ENCODE measurements at regions not wholly inside any gene's neighbourhood (a gene's known extent, or its start where the extent isn't known, plus 50 kb on each side); places are given as distances from the start of the nearest gene placed in this dataset.

DNA sequence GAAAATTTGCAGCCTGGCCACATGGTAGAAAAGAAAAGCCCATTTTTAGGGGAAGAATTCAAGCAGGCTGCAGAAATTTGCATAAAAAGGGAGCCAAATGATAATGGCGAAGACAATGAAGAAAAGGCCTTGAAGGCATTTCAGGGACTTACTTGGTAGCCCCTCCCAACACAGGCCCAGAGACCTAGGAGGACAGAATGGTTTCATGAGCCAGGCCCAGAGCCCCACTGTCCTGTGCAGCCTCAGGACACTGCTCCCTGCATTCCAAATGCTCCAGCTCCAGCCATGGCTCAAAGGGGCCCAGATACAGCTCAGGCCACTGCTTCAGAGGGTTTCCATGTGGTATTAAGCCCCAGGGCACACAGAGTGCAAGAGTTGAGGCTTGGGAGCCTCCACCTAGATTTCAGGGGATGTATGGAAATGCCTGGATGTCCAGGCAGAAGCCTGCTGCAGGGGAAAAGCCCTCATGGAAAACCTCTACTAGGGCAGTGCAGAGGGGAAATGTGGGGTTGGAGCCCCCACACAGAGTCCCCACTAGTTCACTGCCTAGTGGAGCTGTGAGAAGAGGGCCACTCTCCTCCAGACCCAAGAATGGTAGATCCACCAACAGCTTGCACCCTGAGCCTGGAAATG is 271.7 kb upstream of the KLF3 start:
- no peak overlapping the region for H4K5ac ChIP-seq (ENCODE audit: low read depth, low read length)
- ChIA-PET POLR2A (ENCODE audit: unreplicated experiment) (no interaction called here), CTCF (no interaction called here)
- no peaks in the 10 kb centered on the region for H4K20me1 ChIP-seq (ENCODE audit: insufficient read depth, low read length)
- H3K27ac ChIP-seq (ENCODE audit: insufficient read depth, low read length): no peak overlapping the region
- H3K56ac ChIP-seq (ENCODE audit: extremely low read depth, insufficient read depth, low read length): no peak overlapping the region
- ATAC-seq (ENCODE audit: low read depth) (no peak), DNase-seq (no peak)
- no peak overlapping the region for H3K4me3 ChIP-seq (ENCODE audit: insufficient read depth, low read depth, low read length)
- peaks cover 3% of the 10 kb centered on the region for H3K27me3 ChIP-seq (ENCODE audit: control insufficient read depth, insufficient read depth, low read length)
- TF ChIP-seq FOS (IDR thresholded peaks at IDR 0.05; ENCODE audit: low read depth, low read length) (no peak), RAD21 (IDR thresholded peaks at IDR 0.05; ENCODE audit: low read length) (no peak)
- no peak overlapping the region for H2AFZ ChIP-seq (replicated peaks; ENCODE audit: low read length, poor library complexity)
- intact Hi-C loops (cut with micrococcal nuclease) (no loop called here), in situ Hi-C loops (cut with MboI; ENCODE audit: low sequenced_read_pairs) (loop anchor here (25.0 kb wide), 1 partner anchor 95 kb away; no protein-coding TSS in a partner anchor), dilution Hi-C loops (cut with HindIII; ENCODE audit: low sequenced_read_pairs, unreplicated experiment) (no loop called here)
- H3K36me3 ChIP-seq (ENCODE audit: control insufficient read depth, insufficient read depth, low read length): no peaks in the 10 kb centered on the region
- no peak overlapping the region for H4K91ac ChIP-seq (ENCODE audit: insufficient read depth, low read depth, low read length)
- no peak overlapping the region for H2BK5ac ChIP-seq (ENCODE audit: low read depth, low read length, poor library complexity, severe bottlenecking)
- no peak overlapping the region for H2BK120ac ChIP-seq (ENCODE audit: low read depth, low read length)
- WGBS, 2 experiments (ENCODE audit: extremely low coverage in 2 of 2, insufficient read length in 1 of 2): no CpG with 5 or more reads among the region's 1 CpG
- H3K23ac ChIP-seq (ENCODE audit: low read depth, low read length): no peak overlapping the region
- H2AK5ac ChIP-seq (ENCODE audit: low read depth, low read length): no peak overlapping the region
- no peak overlapping the region for H2AK9ac ChIP-seq (replicated peaks; ENCODE audit: low read depth, low read length, poor library complexity)
- no peak overlapping the region for H3K18ac ChIP-seq (ENCODE audit: low read depth, low read length)
- no peaks in the 10 kb centered on the region for H3K4me1 ChIP-seq (ENCODE audit: control insufficient read depth, insufficient read depth, low read length)
- no peak overlapping the region for H4K8ac ChIP-seq (ENCODE audit: low read depth in 2 of 2, low read length in 2 of 2)
- no peaks in the 10 kb centered on the region for H3K79me1 ChIP-seq (ENCODE audit: low read depth in 1 of 2, low read length in 2 of 2)
- no TSS peak for BruUV-seq (replicated peaks)
- no peak overlapping the region for H2BK20ac ChIP-seq (ENCODE audit: low read depth, low read length)
- no peak overlapping the region for H2BK15ac ChIP-seq (ENCODE audit: low read depth, low read length)
- peaks cover 3% of the 10 kb centered on the region for H3K9me3 ChIP-seq (ENCODE audit: control insufficient read depth, insufficient read depth, low read length)
- H3K9ac ChIP-seq (ENCODE audit: low read depth, low read length): no peak overlapping the region
- H3K9me1 ChIP-seq (ENCODE audit: insufficient read depth, low read length): no peaks in the 10 kb centered on the region
- H3K14ac ChIP-seq (replicated peaks; ENCODE audit: low read depth, low read length): no peak overlapping the region
- no peak overlapping the region for H3K4ac ChIP-seq (ENCODE audit: low read depth, low read length)
- H3K4me2 ChIP-seq (ENCODE audit: low read depth, low read length): no peak overlapping the region

Data from IMR-90 (cell line).